Esophagus muscularis mucosa (tissue), 4 donors: ENCODE measurements at regions not wholly inside any gene's neighbourhood (a gene's known extent, or its start where the extent isn't known, plus 50 kb on each side); places are given as distances from the start of the nearest gene placed in this dataset.

Experiments
- CTCF ChIP-seq, 3 experiments: fragments of 200-600 bp in 2 of 3; fragments of 450-650 bp in 1 of 3; sonication (generic) in 2 of 3; IDR thresholded peaks; one replicate each; pipeline ENCODE4 v1.5.1; 2017 to 2019; ENCODE audit warnings: antibody characterized with exemption in 3 of 3, mild to moderate bottlenecking in 2 of 3, moderate library complexity in 1 of 3
- EP300 ChIP-seq: sonication (generic); formaldehyde crosslinking; IDR thresholded peaks from one replicate; pipeline ENCODE4 v1.6.1; 2017; ENCODE audit warnings: antibody characterized with exemption
- POLR2A ChIP-seq: fragments of 450-650 bp; IDR thresholded peaks from one replicate; pipeline ENCODE4 v1.6.1; 2017; ENCODE audit warnings: antibody characterized with exemption, moderate library complexity, mild to moderate bottlenecking, low read depth
- POLR2AphosphoS5 ChIP-seq, 2 donors: sonication (generic); formaldehyde crosslinking; IDR thresholded peaks; one replicate each; pipeline ENCODE4 v1.6.1; 2017; ENCODE audit warnings: antibody characterized with exemption in 2 of 2

- TF ChIP-seq CTCF (IDR thresholded peaks at IDR 0.05): no peak
- no peak for TF ChIP-seq POLR2A
- TF ChIP-seq EP300: no peak
- no peak for TF ChIP-seq POLR2AphosphoS5 (IDR thresholded peaks at IDR 0.05)
Observed at GRCh38 chr1:220335668-220336067, 63.4 kb upstream of the RAB3GAP2 start.
